Spleen (tissue), 11 donors: ENCODE measurements at regions not wholly inside any gene's neighbourhood (a gene's known extent, or its start where the extent isn't known, plus 50 kb on each side); places are given as distances from the start of the nearest gene placed in this dataset.

Experiments used
- DNase-seq: peaks from one replicate; pipeline ENCODE4 v3.0.0-alpha.2; 2020
- H3K27ac ChIP-seq, 8 donors: fragments of 200-600 bp; sonication (generic) in 7 of 8; 1 replicate in 4 of 8; 2 replicates in 4 of 8; pipeline versions ENCODE4 v1.5.0 to v1.8.0; 2016 to 2021; ENCODE audit warnings: inconsistent platforms in 4 of 8, mild to moderate bottlenecking in 4 of 8, moderate library complexity in 1 of 8
- H3K27me3 ChIP-seq, 7 donors: fragments of 200-600 bp; sonication (generic) in 6 of 7; replicated peaks in 1 of 7; 1 replicate in 4 of 7; 2 replicates in 3 of 7; pipeline versions ENCODE4 v1.5.0 to v1.8.0; 2016 to 2021; ENCODE audit warnings: inconsistent platforms in 3 of 7, mild to moderate bottlenecking in 1 of 7
- H3K36me3 ChIP-seq, 6 donors: fragments of 200-600 bp; sonication (generic) in 5 of 6; 1 replicate in 4 of 6; 2 replicates in 2 of 6; pipeline versions ENCODE4 v1.5.0 to v1.8.0; 2016 to 2021; ENCODE audit warnings: inconsistent platforms in 2 of 6
- H3K4me1 ChIP-seq, 6 donors: fragments of 200-600 bp; sonication (generic) in 5 of 6; 1 replicate in 3 of 6; 2 replicates in 3 of 6; pipeline versions ENCODE4 v1.5.0 to v1.8.0; 2016 to 2021; ENCODE audit warnings: inconsistent platforms in 3 of 6
- H3K4me3 ChIP-seq, 8 donors: fragments of 200-600 bp; sonication (generic) in 7 of 8; 1 replicate in 4 of 8; 2 replicates in 4 of 8; pipeline versions ENCODE4 v1.5.0 to v1.8.0; 2016 to 2021; ENCODE audit warnings: inconsistent platforms in 4 of 8, mild to moderate bottlenecking in 4 of 8, moderate library complexity in 2 of 8
- H3K9me3 ChIP-seq, 8 donors: fragments of 200-600 bp; sonication (generic) in 7 of 8; 1 replicate in 4 of 8; 2 replicates in 4 of 8; pipeline versions ENCODE4 v1.5.0 to v1.8.0; 2016 to 2021; ENCODE audit warnings: inconsistent platforms in 4 of 8
- POLR2A ChIP-seq, 3 donors: fragments of 450-650 bp; IDR thresholded peaks; one replicate each; pipeline ENCODE4 v1.5.1; 2017; ENCODE audit warnings: antibody characterized with exemption in 3 of 3, mild to moderate bottlenecking in 1 of 3
- POLR2AphosphoS5 ChIP-seq, 3 donors: sonication (generic); formaldehyde crosslinking; IDR thresholded peaks; one replicate each; pipeline ENCODE4 v1.5.1; 2017; ENCODE audit warnings: antibody characterized with exemption in 3 of 3
- WGBS, 5 donors: extraction: QIAGEN DNeasy Blood & Tissue Kit in 3 of 5; methylation state at CpG; one replicate each; pipeline versions ENCODE4 v1.1.5 to v1.1.7; 2013 to 2018; 5-methylcytosine and 5-hydroxymethylcytosine counted together
- intact Hi-C: fragments of 100-400 bp; cut with DNase I; formaldehyde crosslinking; loops from one replicate; pipeline ENCODE4 v1.15.0; 2023; ENCODE audit warnings: low total_unique reads
- TF ChIP-seq, protein P1 (sequence below), 11 experiments: fragments of 200-600 bp in 7 of 11; fragments of 450-650 bp in 4 of 11; sonication (generic) in 4 of 11; IDR thresholded peaks in 8 of 11; conservative IDR thresholded peaks in 3 of 11; 1 replicate in 7 of 11; 2 replicates in 4 of 11; pipeline versions ENCODE4 v1.4.0 to v1.8.0; 2016 to 2021; ENCODE audit warnings: antibody characterized with exemption in 11 of 11, inconsistent platforms in 4 of 11, mild to moderate bottlenecking in 1 of 11
- donor health status: healthy with polysubstance abuse.
- donor health status: DM: no; HTN: no; CAD: no; lungs with moderate emphysema.
- donor health status: DM: no; HTN: no; CAD: no.
- donor health status: Bipolar disorder and iron deficiency.
- donor health status: healthy.
- donor health status: DM: no; HTN: no; CAD: no.
- donor health status: DM: yes; HTN: yes; CAD: no.

GRCh38 chr10:88195841-88196240 lies 332.4 kb downstream of the PTEN start:
- 86 to 92% (median 87%) methylated on average over 2 of the region's 2 CpGs for WGBS, 5 donors
- DNase-seq = no peak
- TF ChIP-seq POLR2A (IDR thresholded peaks at IDR 0.05) = no peak

GRCh38 chr10:88196291-88196690 lies 332.9 kb downstream of the PTEN start:
- H3K4me1 ChIP-seq = peaks cover 3 to 31% (median 20%) of the 10 kb centered on the region in 6 donors
- no peaks in the 10 kb centered on the region for H3K27me3 ChIP-seq
- H3K4me3 ChIP-seq = no peak overlapping the region
- no peak for DNase-seq
- no peaks in the 10 kb centered on the region for H3K36me3 ChIP-seq
- peaks cover 0 to 6% (median 0%) of the 10 kb centered on the region in 8 donors for H3K9me3 ChIP-seq
- intact Hi-C loops = no loop called here
- WGBS, 5 donors = 64 to 89% (median 74%) methylated on average over 1 of the region's 1 CpG
- TF ChIP-seq POLR2A (IDR thresholded peaks at IDR 0.05) (no peak), POLR2AphosphoS5 (IDR thresholded peaks at IDR 0.05) (no peak)
- TF ChIP-seq, protein P1, sequence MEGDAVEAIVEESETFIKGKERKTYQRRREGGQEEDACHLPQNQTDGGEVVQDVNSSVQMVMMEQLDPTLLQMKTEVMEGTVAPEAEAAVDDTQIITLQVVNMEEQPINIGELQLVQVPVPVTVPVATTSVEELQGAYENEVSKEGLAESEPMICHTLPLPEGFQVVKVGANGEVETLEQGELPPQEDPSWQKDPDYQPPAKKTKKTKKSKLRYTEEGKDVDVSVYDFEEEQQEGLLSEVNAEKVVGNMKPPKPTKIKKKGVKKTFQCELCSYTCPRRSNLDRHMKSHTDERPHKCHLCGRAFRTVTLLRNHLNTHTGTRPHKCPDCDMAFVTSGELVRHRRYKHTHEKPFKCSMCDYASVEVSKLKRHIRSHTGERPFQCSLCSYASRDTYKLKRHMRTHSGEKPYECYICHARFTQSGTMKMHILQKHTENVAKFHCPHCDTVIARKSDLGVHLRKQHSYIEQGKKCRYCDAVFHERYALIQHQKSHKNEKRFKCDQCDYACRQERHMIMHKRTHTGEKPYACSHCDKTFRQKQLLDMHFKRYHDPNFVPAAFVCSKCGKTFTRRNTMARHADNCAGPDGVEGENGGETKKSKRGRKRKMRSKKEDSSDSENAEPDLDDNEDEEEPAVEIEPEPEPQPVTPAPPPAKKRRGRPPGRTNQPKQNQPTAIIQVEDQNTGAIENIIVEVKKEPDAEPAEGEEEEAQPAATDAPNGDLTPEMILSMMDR (IDR thresholded peaks at IDR 0.05 in 8 of 11, conservative IDR thresholded peaks at IDR 0.05 in 3 of 11) = no peak
- no peak overlapping the region for H3K27ac ChIP-seq

More at GRCh38 chr10:88195841-88196240, 332.4 kb downstream of the PTEN start:
- Histone ChIP-seq H3K36me3 (no peaks in the 10 kb centered on the region), H3K4me3 (no peak overlapping the region), H3K27me3 (no peaks in the 10 kb centered on the region), H3K4me1 (peaks cover 3 to 31% (median 20%) of the 10 kb centered on the region in 6 donors), H3K9me3 (peaks cover 0 to 6% (median 0%) of the 10 kb centered on the region in 8 donors), H3K27ac (no peak overlapping the region)
- intact Hi-C loops = no loop called here

DNA sequence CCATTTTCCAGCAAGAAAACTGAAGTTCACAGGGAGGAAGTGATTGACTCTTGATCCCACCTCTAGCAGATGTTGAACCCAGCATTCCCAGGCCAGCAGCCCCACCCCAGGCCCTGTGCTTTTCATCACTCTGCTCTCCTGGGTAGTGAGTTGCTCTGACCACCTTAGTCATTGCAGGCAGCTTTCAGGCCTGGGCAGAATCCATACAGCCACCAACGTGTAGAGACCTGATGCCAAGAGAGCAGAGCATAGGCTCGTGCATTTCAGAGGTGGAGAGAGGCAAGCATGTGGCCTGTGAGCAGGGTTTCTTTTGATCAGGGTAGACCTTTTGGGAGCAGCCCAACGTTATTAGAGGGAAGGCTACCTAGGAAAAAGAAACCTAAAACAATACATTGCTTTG lies 334.6 kb downstream of the PTEN start:
- no peak overlapping the region for H3K27ac ChIP-seq
- peaks cover 0 to 6% (median 0%) of the 10 kb centered on the region in 8 donors for H3K9me3 ChIP-seq
- intact Hi-C loops = no loop called here
- no peak overlapping the region for H3K4me3 ChIP-seq
- 92 to 98% (median 94%) methylated on average over 3 of the region's 3 CpGs for WGBS, 5 donors
- DNase-seq = no peak
- no peaks in the 10 kb centered on the region for H3K27me3 ChIP-seq
- no peaks in the 10 kb centered on the region for H3K36me3 ChIP-seq
- no peak for TF ChIP-seq POLR2A (IDR thresholded peaks at IDR 0.05)
- TF ChIP-seq POLR2AphosphoS5 (IDR thresholded peaks at IDR 0.05) = no peak
- TF ChIP-seq, protein P1 (IDR thresholded peaks at IDR 0.05 in 8 of 11, conservative IDR thresholded peaks at IDR 0.05 in 3 of 11) = no peak
- H3K4me1 ChIP-seq = peaks cover 3 to 29% (median 20%) of the 10 kb centered on the region in 6 donors

- DNase-seq = no peak
- 77 to 94% (median 92%) methylated on average over 3 of the region's 3 CpGs for WGBS, 5 donors
These were observed 337.0 kb downstream of the PTEN start for GRCh38 chr10:88200312-88201032.

More at GRCh38 chr10:88200312-88201032, 337.0 kb downstream of the PTEN start:
- Histone ChIP-seq H3K9me3 (peaks cover 0 to 6% (median 0%) of the 10 kb centered on the region in 8 donors), H3K27me3 (no peaks in the 10 kb centered on the region), H3K27ac (no peak overlapping the region), H3K4me3 (no peak overlapping the region), H3K36me3 (no peaks in the 10 kb centered on the region), H3K4me1 (peaks cover 0 to 4% (median 2%) of the 10 kb centered on the region in 6 donors)
- intact Hi-C loops = no loop called here
- TF ChIP-seq, protein P1 (IDR thresholded peaks at IDR 0.05 in 8 of 11, conservative IDR thresholded peaks at IDR 0.05 in 3 of 11) = no peak
- TF ChIP-seq POLR2AphosphoS5 (IDR thresholded peaks at IDR 0.05) = no peak
- no peak for TF ChIP-seq POLR2A (IDR thresholded peaks at IDR 0.05)
